Stimulated activated CD4-positive, alpha-beta T cell treated with anti-CD3 and anti-CD28 coated beads, Interleukin-4, amount 100 ng/mL, for 1 hour (primary cell): ENCODE measurements at regions not wholly inside any gene's neighbourhood (a gene's known extent, or its start where the extent isn't known, plus 50 kb on each side); places are given as distances from the start of the nearest gene placed in this dataset.
"Not testable (repeated sequence)": the region's sequence is repeated elsewhere in the genome, so short reads cannot be mapped to it uniquely, and the experiment has no call there.

Experiments
- DNase-seq: peaks from one replicate; pipeline ENCODE4 v3.0.0-alpha.2; 2020

DNA sequence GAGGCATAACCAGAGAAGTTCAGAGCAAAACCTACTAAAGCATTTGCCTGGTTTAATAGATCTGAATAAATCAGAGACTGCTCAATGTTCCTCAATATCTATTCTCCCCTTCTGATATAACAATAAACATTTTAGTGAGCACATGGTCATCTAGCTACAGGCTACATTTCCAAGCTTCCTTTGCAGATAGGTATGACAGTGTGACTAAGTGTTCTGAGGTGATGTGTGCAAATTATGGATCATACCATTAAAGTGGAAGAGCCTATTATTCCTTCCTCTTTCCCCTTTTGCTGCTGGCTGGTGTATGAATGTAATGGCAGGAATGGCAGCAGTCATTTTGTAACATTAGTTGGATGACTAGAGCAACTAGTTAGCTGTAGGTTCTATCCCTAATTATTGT is 285.8 kb upstream of the RASA1 start:
- DNase-seq, result no peak

DNA sequence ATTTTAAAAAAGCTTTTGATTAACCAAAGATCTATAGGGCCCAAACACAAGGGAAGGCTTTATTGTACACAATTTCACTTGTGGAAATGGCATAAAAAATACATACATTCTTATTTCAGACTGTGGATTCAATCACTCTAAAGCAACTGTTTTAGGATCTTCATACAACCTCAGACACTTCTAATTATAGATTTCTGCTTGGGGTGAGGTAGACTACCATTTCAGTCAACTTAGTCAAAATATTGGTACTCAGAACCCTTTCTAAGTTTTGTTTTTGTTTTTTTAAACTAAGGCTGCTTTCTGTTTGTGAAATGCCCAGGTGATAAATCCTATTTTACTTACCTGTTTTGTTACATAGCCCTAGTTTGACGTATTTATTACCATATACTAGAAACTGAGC is 284.5 kb upstream of the RASA1 start:
- DNase-seq, result no peak

DNA sequence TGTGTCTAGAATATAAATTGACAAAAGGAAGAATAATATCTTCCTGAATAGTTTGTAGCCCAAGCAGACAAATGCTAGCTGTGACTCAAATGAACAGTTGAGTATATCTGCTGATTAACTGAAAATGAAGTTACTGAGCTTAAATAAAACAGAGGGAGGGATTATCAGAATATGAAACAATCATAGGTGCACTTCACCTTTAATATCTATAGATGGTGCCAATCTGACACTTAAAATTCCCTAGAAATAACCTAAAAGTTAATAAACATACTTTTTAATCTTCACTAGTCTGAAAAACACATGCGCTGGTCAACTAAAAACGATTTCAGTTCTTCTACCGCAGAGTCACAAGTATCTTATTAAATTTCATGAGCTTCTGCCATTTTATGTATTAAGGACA is 280.8 kb upstream of the RASA1 start:
- DNase-seq, result no peak

DNA sequence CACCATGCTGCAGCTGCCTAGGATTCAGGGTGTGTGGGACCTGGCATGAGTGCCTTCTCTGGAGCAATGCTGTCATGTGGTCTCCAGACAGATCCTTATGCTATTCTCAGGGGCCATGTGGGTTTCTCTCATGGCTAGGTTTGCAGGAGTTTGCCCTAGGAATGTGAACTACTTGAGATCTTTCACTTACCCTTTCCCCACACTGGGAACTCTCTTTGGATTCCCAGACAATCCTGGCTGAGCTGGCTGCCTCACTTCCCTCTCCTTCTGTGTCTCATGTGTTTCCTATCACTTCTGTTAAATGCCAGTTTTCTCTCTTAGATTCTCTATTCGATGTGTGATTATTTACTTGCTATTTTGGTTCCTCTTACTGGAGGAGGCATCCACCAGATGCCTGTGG is 270.2 kb upstream of the RASA1 start:
- no peak for DNase-seq

DNA sequence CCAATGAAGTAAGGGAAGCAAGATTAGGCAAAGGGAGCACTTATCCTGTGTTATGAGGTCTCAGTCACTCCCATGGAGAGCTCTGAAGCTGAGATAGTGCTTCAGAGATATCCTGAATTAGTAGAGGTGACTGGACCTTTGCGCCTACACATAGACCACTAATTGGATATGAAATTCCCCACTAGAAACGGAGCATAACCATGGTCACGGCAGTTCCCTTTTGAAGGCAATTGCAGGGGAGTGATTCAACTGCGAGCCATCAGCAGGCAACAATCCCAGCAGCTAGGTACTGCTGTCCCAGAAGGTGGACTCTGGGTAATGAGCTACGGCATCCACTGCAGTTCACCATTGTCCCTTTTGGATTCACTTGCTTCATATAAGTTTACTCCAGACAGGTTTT is 267.7 kb upstream of the RASA1 start:
- no peak for DNase-seq

DNA sequence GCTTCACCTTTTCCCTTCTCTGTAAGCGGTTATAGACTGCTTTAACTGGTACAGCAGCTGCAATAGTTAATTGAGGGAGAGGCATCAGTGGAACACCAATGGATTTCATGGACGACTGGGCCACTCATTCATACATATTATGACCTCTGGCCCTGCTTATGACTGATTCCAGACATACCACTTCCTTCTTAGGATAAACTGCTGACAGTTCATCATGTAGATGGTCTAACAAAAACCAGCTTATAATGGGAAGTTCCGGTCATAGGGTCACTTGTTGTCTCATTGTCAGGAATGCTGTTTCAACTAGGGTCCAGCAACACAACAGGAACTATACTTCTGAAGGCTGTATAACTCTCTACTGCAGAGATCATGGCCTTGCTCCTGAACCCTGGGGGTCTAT is 265.2 kb upstream of the RASA1 start:
- no peak for DNase-seq

DNA sequence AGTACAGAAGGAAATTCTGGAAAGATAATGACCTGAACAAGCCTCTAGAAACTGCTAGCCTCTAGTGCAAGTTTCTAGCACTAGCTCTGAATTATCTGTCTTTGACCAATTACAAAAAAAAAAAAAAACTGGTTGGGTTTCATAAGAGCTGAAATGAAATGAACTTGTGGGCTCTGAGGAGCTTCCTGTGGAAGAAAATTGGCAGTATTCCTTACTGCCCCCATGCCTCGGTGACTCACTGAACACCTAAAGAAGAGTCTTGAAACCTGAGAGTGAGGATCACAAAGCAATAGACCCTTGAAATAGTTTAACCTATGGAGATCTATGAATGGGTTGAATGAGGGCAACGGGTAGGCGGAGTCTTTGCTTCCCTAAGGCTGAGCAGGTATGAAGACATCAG is 263.6 kb upstream of the RASA1 start:
- no peak for DNase-seq

DNA sequence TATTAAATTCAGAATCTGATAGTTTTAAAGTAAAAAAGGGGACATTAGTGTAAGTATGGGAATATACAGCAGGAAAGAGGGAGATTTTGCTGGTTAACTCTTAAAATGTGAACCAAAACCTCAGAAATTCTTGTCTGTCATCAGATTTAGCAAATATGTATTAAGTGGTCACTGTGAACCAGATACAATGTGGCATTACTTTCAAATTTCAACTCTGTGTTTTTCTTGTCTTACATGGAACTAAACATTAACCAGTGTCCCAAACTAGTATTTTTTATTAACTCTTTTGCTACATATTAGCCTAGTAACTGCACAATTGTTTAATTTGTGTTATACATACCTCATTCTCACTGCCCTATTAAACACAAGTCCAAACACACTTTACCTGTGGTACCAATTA is 259.9 kb upstream of the RASA1 start:
- DNase-seq, result no peak

DNA sequence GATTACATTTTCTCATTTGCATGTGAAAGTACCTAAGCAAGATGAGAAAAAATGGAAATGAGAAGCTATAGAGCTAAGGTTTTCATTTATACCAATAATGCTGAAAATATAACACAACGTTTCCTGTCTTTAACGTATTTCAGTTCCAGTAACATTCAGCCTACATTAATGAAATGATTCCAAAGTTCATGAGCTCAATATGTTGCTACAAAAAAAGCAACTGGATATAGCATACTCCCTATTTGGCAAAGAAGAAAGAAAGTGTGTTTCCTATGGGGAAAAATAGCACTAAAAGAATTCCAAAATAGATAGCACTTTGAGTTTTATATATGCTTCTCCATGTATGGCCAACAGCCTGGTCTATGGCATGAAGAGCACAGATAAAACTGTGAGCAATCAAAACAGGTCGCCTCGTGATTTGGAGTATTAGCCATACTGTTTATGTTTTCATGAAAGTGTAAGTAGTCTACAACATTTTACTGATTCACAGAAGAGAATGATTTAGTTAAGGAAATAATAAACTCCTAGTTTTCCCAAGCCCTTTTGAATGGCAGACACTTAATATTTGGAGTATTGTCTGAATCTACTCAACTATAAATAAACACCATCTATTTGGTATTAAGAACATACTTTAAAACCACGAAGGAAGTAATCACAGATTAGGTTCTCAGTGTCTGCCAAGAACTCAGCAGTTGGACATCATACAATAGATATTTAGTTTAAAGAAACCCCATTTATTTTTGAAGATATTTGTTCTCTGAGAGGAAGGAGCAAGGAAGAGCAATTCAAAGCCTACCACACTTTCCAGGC is 258.7 kb upstream of the RASA1 start:
- DNase-seq, result no peak

DNA sequence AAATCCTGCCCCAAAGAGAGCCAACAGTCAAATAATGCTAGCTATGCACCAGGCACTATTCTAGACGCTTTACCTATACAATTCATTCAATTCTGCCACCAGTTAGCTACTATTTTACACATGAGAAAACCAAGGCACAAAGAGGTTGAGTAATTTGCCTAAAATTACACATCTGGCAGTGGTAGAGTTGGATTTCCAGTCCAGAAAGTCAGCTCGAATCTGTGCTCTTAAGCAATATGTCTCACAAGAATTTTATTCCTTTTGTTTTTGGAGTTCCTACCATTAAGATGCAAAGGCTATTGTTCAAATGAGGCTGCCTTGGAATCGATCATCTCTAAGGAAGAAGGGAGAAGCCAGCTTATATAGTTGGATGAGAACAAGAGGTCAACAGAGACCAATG is 256.9 kb upstream of the RASA1 start:
- DNase-seq, result no peak

DNA sequence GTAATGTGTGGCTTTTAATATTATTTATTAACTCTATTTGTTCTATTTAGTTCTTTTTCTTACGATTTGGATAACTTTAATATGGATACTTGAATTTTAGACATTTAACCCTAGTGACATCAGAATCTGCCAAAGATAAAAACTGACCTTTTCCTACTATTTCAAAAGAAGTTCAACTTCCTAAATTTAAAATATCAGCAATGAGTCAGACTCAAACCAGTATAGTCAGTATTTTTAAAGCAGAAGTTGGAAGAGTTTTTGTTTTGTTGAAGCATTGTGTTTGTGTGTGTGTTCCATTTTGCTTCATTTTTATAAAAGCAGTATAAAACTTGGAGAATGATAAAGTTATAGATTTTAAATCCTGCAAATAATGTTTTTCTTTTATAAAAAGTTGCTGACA is 251.8 kb upstream of the RASA1 start:
- DNase-seq, result no peak

DNA sequence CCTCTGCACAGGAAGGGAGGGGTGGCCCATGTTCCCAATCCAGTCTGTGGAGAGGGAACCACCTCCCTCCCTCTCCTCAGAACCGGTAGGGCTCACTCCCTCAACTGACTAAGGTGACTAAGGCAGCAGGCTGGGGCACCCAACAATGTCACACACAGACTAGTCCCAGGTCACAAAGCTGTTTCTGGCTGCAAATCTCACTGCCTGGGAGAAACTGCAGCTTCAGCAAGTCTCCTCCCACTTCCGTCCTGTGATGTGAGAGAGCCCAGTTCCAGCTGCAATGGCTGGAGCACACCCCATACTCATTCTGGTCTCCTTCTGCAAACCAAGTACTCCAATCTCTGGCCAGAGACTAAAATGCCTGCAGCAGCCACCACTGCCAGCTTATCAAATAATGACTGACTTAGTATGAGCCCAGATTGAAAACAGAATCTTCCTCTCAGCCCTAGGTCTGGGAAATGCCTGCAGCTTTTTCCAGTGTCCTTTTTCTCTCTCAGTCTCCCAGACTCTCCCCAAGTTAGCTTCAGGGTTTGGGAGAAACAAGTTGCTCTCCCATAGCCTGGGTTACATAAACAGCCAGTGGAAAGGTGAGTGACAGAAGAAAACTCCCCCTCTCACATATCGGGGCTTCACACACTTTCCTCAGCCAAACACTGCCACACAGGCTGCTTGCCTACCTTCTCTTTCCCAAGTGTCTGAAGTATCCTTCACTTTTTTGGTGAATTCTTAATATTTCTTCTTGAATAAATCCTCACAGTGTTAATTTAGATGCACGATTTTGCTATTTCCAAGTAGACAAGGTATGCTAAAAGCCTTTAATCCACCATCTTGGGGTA is 247.4 kb upstream of the RASA1 start:
- no peak for DNase-seq

DNA sequence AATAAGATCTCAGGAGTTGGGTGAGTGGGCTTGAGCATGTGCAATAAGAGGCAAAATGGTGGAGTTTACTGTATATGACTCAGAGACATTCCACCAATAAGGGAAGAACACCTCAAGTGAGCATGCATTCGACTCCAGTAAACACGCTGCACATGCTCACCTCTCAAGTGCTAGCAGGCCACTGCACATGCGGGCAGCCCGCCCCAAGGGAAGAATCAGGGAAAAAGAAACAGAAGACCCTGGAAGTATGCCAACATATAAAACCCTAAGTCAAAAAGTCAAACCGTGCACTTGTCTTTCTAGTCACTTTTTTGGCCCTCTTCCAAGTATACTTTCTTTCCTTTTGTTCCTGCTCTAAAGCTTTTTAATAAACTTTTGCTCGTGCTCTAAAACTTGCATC is 245.3 kb upstream of the RASA1 start:
- no peak for DNase-seq

DNA sequence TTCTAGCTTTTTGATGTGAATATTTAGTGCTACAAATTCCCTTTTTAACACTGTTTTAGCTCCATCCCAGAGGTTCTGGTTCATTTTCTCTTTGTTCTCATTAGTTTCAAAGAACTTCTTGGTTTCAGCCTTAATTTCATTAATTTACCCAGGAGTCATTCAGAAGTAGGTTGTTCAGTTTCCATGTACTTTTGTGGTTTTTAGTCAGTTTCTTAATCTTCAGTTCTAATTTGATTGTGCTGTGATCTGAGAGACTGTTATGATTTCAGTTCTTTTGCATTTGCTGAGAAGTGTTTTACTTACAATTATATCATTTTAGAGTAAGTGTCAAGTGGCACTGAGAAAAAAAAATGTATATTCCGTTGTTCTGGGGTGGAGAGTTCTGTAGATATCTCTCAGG is 240.1 kb upstream of the RASA1 start:
- no peak for DNase-seq

DNA sequence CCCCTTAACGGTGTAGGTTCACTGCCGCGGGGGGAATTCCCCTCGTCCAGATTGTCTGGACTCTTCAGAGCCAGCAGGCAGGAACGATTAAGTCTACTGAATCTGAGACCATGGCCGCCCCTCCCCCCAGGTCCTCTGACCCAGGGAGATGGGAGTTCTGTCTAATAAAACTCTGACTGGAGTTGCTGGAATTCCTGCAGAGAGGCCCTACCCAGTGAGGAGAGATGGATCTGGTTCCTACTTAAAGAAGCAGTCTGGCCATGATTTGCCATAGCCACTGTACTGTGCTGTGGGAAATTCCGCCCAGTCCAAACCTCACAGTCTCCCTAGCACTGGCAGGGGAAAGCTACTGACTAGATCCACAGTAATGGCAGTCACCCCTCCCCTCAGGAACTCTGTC is 237.7 kb upstream of the RASA1 start:
- no peak for DNase-seq

DNA sequence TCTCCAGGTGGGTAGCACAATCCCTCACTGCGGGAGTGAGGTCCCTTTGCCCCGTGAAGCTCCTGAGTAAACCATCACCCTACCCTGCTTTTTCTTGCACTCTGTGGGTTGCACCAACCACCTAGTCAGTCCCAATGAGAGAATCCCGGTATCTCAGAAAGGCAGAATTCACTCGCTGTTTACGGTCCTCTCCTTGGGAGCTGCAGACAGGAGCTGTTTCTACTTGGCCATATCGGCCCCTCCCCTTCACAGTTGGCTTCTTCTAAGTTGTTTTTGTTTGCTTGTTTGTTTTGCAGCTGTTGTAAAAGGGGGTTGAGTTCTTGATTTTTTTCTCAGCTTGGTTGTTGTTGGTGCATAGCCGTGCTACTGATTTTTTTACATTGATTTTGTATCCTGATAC is 237.0 kb upstream of the RASA1 start:
- DNase-seq, result no peak

DNA sequence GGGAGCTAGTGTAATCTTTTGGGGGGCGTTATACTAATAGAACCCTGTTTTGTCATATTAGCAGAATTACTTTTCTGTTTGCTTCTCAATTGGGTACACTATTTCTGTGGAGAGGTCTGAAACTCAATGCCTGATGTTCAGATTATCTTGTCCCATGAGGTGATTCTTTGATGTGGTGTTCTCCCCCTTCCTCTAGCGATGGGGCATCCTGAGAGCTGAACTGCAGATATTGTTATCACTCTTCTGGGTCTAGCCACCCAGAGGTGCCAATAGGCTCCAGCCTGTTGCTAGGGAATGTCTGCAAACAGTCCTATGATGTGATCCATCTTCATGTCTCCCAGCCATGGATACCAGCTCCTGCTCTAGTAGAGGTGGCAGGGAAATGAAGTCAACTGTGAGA is 233.1 kb upstream of the RASA1 start:
- no peak for DNase-seq

DNA sequence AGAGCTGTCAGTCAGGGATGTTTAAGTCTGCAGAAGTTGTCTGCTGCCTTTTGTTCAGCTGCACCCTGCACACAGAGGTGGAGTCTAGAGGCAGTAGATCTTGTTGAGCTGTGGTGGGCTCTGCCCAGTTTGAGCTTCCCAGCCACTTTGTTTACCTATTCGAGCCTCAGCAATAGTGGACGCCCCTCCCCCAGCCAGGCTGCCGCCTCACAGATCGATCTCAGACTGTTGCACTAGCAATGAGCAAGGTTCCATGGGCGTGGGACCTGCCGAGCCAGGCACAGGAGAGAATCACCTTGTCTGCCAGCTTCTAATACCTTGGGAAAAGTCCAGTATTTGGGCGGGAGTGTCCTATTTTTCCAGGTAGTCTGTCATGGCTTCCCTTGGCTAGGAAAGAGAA is 225.1 kb upstream of the RASA1 start:
- DNase-seq, result no peak

DNA sequence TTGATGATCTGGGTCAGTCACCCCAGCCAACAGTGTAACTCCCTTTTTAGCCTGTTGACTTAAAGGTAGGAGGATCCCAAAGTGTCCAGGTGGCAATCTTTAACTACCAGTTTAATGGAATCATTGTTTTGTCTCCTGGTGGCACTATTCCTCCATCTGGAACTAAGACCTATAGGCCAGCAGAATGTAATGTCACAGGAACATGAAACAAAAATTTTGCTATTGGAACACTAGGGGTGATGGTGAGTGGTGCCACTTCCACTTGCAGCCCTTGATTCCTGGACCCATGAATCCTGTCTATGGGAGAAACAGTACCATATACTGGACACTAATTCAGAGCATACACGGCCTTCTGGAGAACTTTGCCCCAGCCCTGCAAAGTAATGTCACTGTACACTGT is 219.5 kb upstream of the RASA1 start:
- no peak for DNase-seq

DNA sequence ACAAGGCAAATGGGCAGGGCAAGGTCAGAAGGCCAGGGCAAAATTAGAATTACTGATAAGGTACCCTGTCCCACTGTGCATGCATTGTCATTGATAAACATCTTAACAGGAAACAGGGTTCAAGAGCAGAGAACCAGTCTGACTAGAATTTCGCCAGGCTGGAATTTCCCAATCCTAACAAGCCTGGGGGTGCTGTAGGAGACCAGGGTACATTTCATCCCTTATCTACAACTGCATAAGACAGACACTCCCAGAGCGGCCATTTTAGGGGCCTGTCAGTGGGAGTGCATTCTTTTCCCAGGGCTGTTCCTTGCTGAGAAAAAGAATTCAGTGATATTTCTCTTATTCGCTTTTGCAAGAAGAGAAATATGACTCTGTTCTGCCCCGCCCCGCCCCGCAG is 218.7 kb upstream of the RASA1 start:
- DNase-seq, result not testable (repeated sequence)

DNA sequence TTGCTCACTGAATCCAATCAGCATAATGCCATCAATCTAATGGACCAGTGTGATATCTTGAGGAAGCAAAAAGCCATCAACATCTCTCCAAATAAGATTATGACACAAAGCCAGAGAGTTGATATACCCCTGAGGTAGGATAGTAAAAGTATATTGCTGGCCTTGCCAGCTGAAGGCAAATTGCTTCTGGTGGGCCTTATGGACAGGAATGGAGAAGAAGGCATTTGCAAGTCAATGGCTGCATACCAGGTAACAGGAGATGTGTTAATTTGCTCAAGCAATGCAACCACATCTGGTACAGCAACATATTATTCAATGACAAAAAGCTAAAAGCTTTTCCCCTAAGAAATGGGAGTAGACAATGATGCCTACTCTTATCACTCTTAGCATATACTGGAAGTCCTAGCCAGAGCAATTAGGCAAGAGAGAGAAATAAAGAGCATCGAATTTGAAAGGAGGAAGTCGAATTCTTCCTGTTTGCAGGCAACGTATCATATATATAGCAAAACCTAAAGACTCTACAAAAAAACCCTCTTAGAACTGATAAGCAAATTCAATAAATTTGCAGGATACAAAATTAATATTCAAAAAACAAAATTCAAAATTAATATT is 216.1 kb upstream of the RASA1 start:
- no peak for DNase-seq

DNA sequence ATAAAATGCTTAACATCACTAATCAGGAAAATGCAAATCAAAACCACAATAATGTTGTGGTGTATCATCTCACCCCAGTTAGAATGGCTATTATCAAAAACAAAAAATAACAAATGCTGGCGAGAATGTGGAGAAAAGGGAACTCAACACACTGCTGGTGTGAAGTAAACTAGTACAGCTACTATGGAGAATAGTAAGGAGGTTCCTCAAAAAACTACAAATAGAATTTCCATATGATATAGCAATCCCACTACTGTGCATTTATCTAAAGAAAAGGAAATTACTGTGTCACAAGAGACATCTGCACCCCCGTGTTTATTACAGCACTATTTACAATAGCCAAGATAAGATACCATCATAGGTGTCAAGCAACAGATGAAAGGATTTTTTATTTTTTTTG is 214.5 kb upstream of the RASA1 start:
- DNase-seq, result no peak

DNA sequence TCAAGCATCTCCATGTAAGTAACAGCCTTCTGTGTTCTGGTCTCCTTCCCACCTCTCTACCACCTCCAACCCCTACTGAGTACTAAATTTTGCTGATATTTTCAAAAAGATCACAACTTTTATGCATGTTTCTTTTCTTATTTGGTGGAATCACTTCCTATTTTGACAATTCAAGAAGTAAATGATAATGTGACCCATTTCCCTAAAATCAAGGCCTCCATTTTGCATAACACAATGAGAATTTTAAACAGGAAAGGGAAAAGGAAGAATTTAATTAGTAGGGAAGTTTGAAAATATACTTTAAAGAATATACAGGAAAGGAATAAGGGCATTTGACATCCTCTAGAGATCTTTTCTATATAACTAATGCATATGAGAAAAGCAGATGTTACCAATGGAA is 212.9 kb upstream of the RASA1 start:
- no peak for DNase-seq

DNA sequence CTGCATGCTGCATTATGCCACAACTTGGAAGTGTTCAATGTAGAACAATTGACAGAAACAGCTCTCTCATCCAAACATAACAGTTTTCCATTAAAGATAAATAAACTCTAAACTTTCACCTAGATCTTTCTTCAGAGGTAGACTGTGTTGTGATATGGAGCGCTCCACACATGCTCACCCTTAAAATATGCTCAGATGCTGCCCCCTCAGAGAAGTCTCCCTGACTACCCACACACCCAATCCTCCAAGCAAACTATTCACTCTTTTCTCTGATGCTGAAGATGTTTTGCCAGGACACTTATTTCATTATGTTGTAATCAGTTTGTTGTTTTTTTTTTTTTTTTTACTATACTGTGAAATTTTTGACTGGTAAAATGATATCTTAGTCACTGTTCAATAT is 206.6 kb upstream of the RASA1 start:
- no peak for DNase-seq
